SK-N-SH (cell line): ENCODE measurements at regions not wholly inside any gene's neighbourhood (a gene's known extent, or its start where the extent isn't known, plus 50 kb on each side); places are given as distances from the start of the nearest gene placed in this dataset.
"Not testable (repeated sequence)": the region's sequence is repeated elsewhere in the genome, so short reads cannot be mapped to it uniquely, and the experiment has no call there.

Experiments used
- CTCF ChIA-PET: fragments of 300-600, 350-600 bp; formaldehyde crosslinking; extraction: SDS; loops from one replicate; lab custom pipeline; 2021; lab: Yijun Ruan, JAX
- POLR2A ChIA-PET: fragments of 350-600 bp; sonication (Branson Sonifier 250); formaldehyde crosslinking; extraction: SDS; loops from one replicate; lab custom pipeline; 2020; ENCODE audit warnings: antibody characterized with exemption, inconsistent platforms; lab: Yijun Ruan, JAX
- DNase-seq: peaks from one replicate; pipeline ENCODE4 v3.0.0; 2012
- H2AFZ ChIP-seq: fragments of 200-600 bp; sonication (generic); 2 replicates; pipeline ENCODE4 v1.8.1; 2016; ENCODE audit warnings: antibody characterized with exemption, mild to moderate bottlenecking, low read depth
- H3F3A ChIP-seq: fragments of 200-600 bp; sonication (generic); replicated peaks from 2 replicates; pipeline ENCODE3; 2016; ENCODE audit warnings: antibody characterized with exemption, mild to moderate bottlenecking; ENCODE audit not compliant: insufficient read depth
- H3K27ac ChIP-seq, 2 experiments: fragments of 200-500 bp in 1 of 2; fragments of 200-600 bp in 1 of 2; sonication (Bioruptor generic) in 1 of 2; sonication (generic), shearing (Covaris generic) in 1 of 2; 2 replicates each; pipeline versions ENCODE4 v1.5.1 to v1.6.1; 2014 to 2016; ENCODE audit warnings: low read depth in 2 of 2, inconsistent platforms in 1 of 2, low read length in 1 of 2, mild to moderate bottlenecking in 1 of 2, mixed read lengths in 1 of 2
- H3K27me3 ChIP-seq: fragments of 200-600 bp; sonication (generic), shearing (Covaris generic); 2 replicates; pipeline ENCODE4 v1.6.1; 2016; ENCODE audit warnings: mixed run types; ENCODE audit not compliant: insufficient read depth
- H3K36me3 ChIP-seq, 2 experiments: fragments of 200-500 bp in 1 of 2; fragments of 200-600 bp in 1 of 2; sonication (Bioruptor generic) in 1 of 2; sonication (generic) in 1 of 2; replicated peaks in 1 of 2; 2 replicates each; pipeline versions ENCODE3 to v1.5.1; 2014 to 2016; ENCODE audit warnings: low read length in 1 of 2, mild to moderate bottlenecking in 1 of 2; ENCODE audit not compliant: insufficient read depth in 2 of 2, control insufficient read depth in 1 of 2
- H3K4me1 ChIP-seq, 2 experiments: fragments of 200-500 bp in 1 of 2; fragments of 200-600 bp in 1 of 2; sonication (Bioruptor generic) in 1 of 2; sonication (generic), shearing (Covaris generic) in 1 of 2; 2 replicates each; pipeline versions ENCODE4 v1.5.1 to v1.6.1; 2014 to 2016; ENCODE audit warnings: low read depth in 1 of 2, low read length in 1 of 2, mixed run types in 1 of 2; ENCODE audit not compliant: insufficient read depth in 2 of 2, control insufficient read depth in 1 of 2
- H3K4me2 ChIP-seq: fragments of 200-600 bp; sonication (generic), shearing (Covaris generic); 2 replicates; pipeline ENCODE4 v1.6.1; 2017; ENCODE audit warnings: mixed run types
- H3K4me3 ChIP-seq, 2 experiments: fragments of 200-500 bp in 1 of 2; fragments of 200-600 bp in 1 of 2; sonication (Bioruptor generic) in 1 of 2; sonication (generic), shearing (Covaris generic) in 1 of 2; 2 replicates each; pipeline versions ENCODE4 v1.5.1 to v1.8.1; 2014 to 2016; ENCODE audit warnings: low read depth in 2 of 2, inconsistent platforms in 1 of 2, low read length in 1 of 2, mild to moderate bottlenecking in 1 of 2, mixed read lengths in 1 of 2, moderate library complexity in 1 of 2
- H3K79me2 ChIP-seq: fragments of 200-600 bp; sonication (generic); 2 replicates; pipeline ENCODE4 v1.8.1; 2017; ENCODE audit warnings: mild to moderate bottlenecking; ENCODE audit not compliant: insufficient read depth
- H3K9ac ChIP-seq: fragments of 200-600 bp; sonication (generic); 2 replicates; pipeline ENCODE4 v1.6.1; 2017; ENCODE audit warnings: mixed run types
- H3K9me2 ChIP-seq: fragments of 200-600 bp; sonication (generic); 2 replicates; pipeline ENCODE4 v1.6.1; 2017; ENCODE audit warnings: mixed run types
- H3K9me3 ChIP-seq: fragments of 200-600 bp; sonication (generic); 2 replicates; pipeline ENCODE4 v1.6.1; 2017; ENCODE audit warnings: mixed run types, mild to moderate bottlenecking, moderate library complexity
- H4K20me1 ChIP-seq: fragments of 200-600 bp; sonication (generic); 2 replicates; pipeline ENCODE4 v1.6.1; 2017; ENCODE audit warnings: mild to moderate bottlenecking, mixed run types; ENCODE audit not compliant: insufficient read depth
- MAX ChIP-seq: IDR thresholded peaks from 2 replicates; pipeline ENCODE4 v1.4.0; 2012; ENCODE audit warnings: low read depth
- MEF2A ChIP-seq: IDR thresholded peaks from 2 replicates; pipeline ENCODE4 v1.4.0; 2012; ENCODE audit warnings: low read depth, borderline replicate concordance
- MXI1 ChIP-seq: IDR thresholded peaks from 2 replicates; pipeline ENCODE4 v1.6.1; 2012; ENCODE audit warnings: mild to moderate bottlenecking, low read depth, low read length, improper control_type of control experiment
- NFIC ChIP-seq: IDR thresholded peaks from 2 replicates; pipeline ENCODE4 v1.4.0; 2012; ENCODE audit warnings: borderline replicate concordance
- RAD21 ChIP-seq: IDR thresholded peaks from 2 replicates; pipeline ENCODE4 v1.6.1; 2012; ENCODE audit warnings: mild to moderate bottlenecking, low read length
- REST ChIP-seq: IDR thresholded peaks from 2 replicates; pipeline ENCODE4 v1.6.1; 2012; ENCODE audit warnings: mild to moderate bottlenecking, low read depth, low read length, moderate library complexity
- SIN3A ChIP-seq: IDR thresholded peaks from 2 replicates; pipeline ENCODE4 v1.6.1; 2012; ENCODE audit warnings: low read depth, mild to moderate bottlenecking, low read length, moderate library complexity, borderline replicate concordance
- YY1 ChIP-seq: IDR thresholded peaks from 2 replicates; pipeline ENCODE4 v1.4.0; 2012; ENCODE audit warnings: low read depth, mild to moderate bottlenecking
- ZBTB33 ChIP-seq: IDR thresholded peaks from 2 replicates; pipeline ENCODE4 v1.4.0; 2012; ENCODE audit warnings: low read depth, borderline replicate concordance
- WGBS: methylation state at CpG from one replicate; pipeline ENCODE4 v1.1.6; 2017; ENCODE audit warnings: low lambda C conversion rate; 5-methylcytosine and 5-hydroxymethylcytosine counted together

- Histone ChIP-seq H2AFZ (no peak overlapping the region), H3K9me2 (no peaks in the 10 kb centered on the region), H3K4me1 (no peaks in the 10 kb centered on the region), H3K79me2 (no peaks in the 10 kb centered on the region), H3K9me3 (no peaks in the 10 kb centered on the region), H3K27me3 (no peaks in the 10 kb centered on the region), H3F3A (no peaks in the 10 kb centered on the region), H3K9ac (no peak overlapping the region), H3K27ac (no peak overlapping the region), H3K4me3 (no peak overlapping the region), H4K20me1 (no peaks in the 10 kb centered on the region), H3K36me3 (no peaks in the 10 kb centered on the region), H3K4me2 (no peak overlapping the region)
- 97% methylated on average over 1 of the region's 1 CpG for WGBS
- no peak for TF ChIP-seq ZBTB33
- no peak for TF ChIP-seq REST
- TF ChIP-seq MEF2A, result no peak
- TF ChIP-seq NFIC, result no peak
- no peak for TF ChIP-seq MAX
- TF ChIP-seq RAD21, result no peak
- no peak for TF ChIP-seq MXI1
- TF ChIP-seq SIN3A, result no peak
- no peak for TF ChIP-seq YY1
- DNase-seq, result no peak
- CTCF ChIA-PET, result interaction anchor here (0.9 to 2.3 kb wide), 2 partner anchors 48 kb away, joined by 6 to 8 read pairs; no protein-coding TSS in a partner anchor
- POLR2A ChIA-PET, result no interaction called here
Measured at GRCh38 chr1:65640046-65640445, 152.6 kb upstream of the PDE4B start.

GRCh38 chr1:65649185-65649584 is 143.5 kb upstream of the PDE4B start:
- H2AFZ ChIP-seq, H3K9me3 ChIP-seq, H3K27me3 ChIP-seq, H3K79me2 ChIP-seq, H3K36me3 ChIP-seq, H3K9me2 ChIP-seq, DNase-seq, H3K4me3 ChIP-seq, POLR2A ChIA-PET, H3K4me2 ChIP-seq, H3K27ac ChIP-seq, H3K9ac ChIP-seq, H3F3A ChIP-seq, H4K20me1 ChIP-seq, H3K4me1 ChIP-seq: not testable (repeated sequence)
- CTCF ChIA-PET, result interaction anchor here (1.6 kb wide), 1 partner anchor 39 kb away, joined by 6 read pairs; no protein-coding TSS in a partner anchor
- WGBS, result 29% methylated on average over 1 of the region's 1 CpG
